ENCODE measurements at regions not wholly inside any gene's neighbourhood (a gene's known extent, or its start where the extent isn't known, plus 50 kb on each side); places are given as distances from the start of the nearest gene placed in this dataset.
A peak's percentile ranks its signal among the peaks of the same experiment; 100 is the strongest.

DNA sequence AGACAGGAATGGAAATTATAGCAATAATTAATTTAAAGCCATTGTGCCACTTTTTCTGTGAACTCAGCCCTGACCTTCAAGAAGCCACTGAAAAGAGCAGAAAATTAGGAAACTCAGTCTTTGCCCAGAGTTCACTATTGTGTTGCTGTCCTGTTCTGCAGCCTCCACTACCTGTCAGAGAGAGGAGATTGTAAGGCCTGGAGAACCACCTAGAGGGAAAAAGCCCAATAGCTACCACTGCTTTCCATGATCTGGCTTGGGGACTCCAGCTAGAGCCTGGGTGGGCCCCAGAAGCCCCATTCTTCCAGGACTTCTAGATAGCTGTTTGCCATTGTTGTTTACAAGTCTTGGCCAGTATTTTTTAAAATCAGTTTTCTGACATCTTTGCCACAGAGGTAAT lies 176.1 kb upstream of the KLF7 start:
- Histone ChIP-seq H3K4me3 (replicated peaks in 1 of 2; ENCODE audit: low read depth in 1 of 2, low read length in 2 of 2) (no peak overlapping the region), H3K4me2 (ENCODE audit: low read length) (no peak overlapping the region), H3K27me3 (ENCODE audit: insufficient read depth, low read length) (no peaks in the 10 kb centered on the region), H3K9me3 (ENCODE audit: control insufficient read depth in 1 of 2, insufficient read depth in 1 of 2, low read depth in 1 of 2, low read length in 2 of 2) (no peaks in the 10 kb centered on the region), H3K9me2 (ENCODE audit: insufficient read depth) (no peaks in the 10 kb centered on the region), H2AFZ (ENCODE audit: low read depth, low read length, poor library complexity, severe bottlenecking) (no peak overlapping the region), H3K79me2 (ENCODE audit: insufficient read depth, low read length) (no peaks in the 10 kb centered on the region), H4K20me1 (ENCODE audit: insufficient read depth) (no peaks in the 10 kb centered on the region), H3K27ac (ENCODE audit: low read depth, low read length) (no peak overlapping the region), H3K4me1 (ENCODE audit: control insufficient read depth in 1 of 2, insufficient read depth in 2 of 2, low read length in 2 of 2) (peaks cover 13 to 20% of the 10 kb centered on the region in 2 experiments; a peak in 3 of 4 replicates), H3K36me3 (ENCODE audit: control insufficient read depth in 1 of 2, insufficient read depth in 2 of 2, low read length in 2 of 2) (no peaks in the 10 kb centered on the region), H3K9ac (ENCODE audit: low read length) (no peak overlapping the region)
- POLR2A ChIA-PET, result no interaction called here
- TF ChIP-seq CBX3 (IDR thresholded peaks at IDR 0.05; ENCODE audit: low read depth) (no peak), EZH2 (IDR thresholded peaks at IDR 0.05) (no peak), ELF1 (IDR thresholded peaks at IDR 0.05; ENCODE audit: borderline replicate concordance, low read depth) (no peak), FOSL1 (IDR thresholded peaks at IDR 0.05; ENCODE audit: low read depth) (no peak), RAD21 (IDR thresholded peaks at IDR 0.05; ENCODE audit: low read depth) (peak; percentile 59), EGR1 (IDR thresholded peaks at IDR 0.05; ENCODE audit: low read depth) (no peak)
- TF ChIP-seq, protein P1, sequence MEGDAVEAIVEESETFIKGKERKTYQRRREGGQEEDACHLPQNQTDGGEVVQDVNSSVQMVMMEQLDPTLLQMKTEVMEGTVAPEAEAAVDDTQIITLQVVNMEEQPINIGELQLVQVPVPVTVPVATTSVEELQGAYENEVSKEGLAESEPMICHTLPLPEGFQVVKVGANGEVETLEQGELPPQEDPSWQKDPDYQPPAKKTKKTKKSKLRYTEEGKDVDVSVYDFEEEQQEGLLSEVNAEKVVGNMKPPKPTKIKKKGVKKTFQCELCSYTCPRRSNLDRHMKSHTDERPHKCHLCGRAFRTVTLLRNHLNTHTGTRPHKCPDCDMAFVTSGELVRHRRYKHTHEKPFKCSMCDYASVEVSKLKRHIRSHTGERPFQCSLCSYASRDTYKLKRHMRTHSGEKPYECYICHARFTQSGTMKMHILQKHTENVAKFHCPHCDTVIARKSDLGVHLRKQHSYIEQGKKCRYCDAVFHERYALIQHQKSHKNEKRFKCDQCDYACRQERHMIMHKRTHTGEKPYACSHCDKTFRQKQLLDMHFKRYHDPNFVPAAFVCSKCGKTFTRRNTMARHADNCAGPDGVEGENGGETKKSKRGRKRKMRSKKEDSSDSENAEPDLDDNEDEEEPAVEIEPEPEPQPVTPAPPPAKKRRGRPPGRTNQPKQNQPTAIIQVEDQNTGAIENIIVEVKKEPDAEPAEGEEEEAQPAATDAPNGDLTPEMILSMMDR (IDR thresholded peaks at IDR 0.05 in 2 of 3, conservative IDR thresholded peaks at IDR 0.05 in 1 of 3; ENCODE audit: borderline replicate concordance in 1 of 3, insufficient read depth in 1 of 3, low read depth in 2 of 3, low read length in 2 of 3), result 0 out of 6 replicates have a peak, but pooled peaks of 1 of the 3 experiments have one; percentile 6
- TF ChIP-seq, protein P2, sequence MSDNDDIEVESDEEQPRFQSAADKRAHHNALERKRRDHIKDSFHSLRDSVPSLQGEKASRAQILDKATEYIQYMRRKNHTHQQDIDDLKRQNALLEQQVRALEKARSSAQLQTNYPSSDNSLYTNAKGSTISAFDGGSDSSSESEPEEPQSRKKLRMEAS (IDR thresholded peaks at IDR 0.05), result no peak
- TF ChIP-seq, protein P3, sequence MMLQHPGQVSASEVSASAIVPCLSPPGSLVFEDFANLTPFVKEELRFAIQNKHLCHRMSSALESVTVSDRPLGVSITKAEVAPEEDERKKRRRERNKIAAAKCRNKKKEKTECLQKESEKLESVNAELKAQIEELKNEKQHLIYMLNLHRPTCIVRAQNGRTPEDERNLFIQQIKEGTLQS (IDR thresholded peaks at IDR 0.05), result no peak
- no TSS peak for BruUV-seq (replicated peaks)
- DNase-seq (ENCODE audit: low read depth, low spot score) (no peak), ATAC-seq (no peak)
- CTCF ChIA-PET, result no interaction called here
- intact Hi-C loops (cut with micrococcal nuclease), result no loop called here
- RAD21 ChIA-PET (ENCODE audit: low non-redundant PET in 1 of 2, low total read pairs in 2 of 2, uncharacterized antibody in 2 of 2, unreplicated experiment in 2 of 2), result no interaction called here
